Osteocyte (in vitro differentiated cells): ENCODE measurements at regions not wholly inside any gene's neighbourhood (a gene's known extent, or its start where the extent isn't known, plus 50 kb on each side); places are given as distances from the start of the nearest gene placed in this dataset.

Source experiments
- DNase-seq: peaks from one replicate; pipeline ENCODE4 v3.0.0; 2021; ENCODE audit warnings: mixed read lengths; ENCODE audit not compliant: unreplicated experiment; ENCODE audit errors: extremely low spot score
- H3K27ac Mint-ChIP-seq: one replicate; pipeline ENCODE4 v1.8.0; 2021; ENCODE audit warnings: mild to moderate bottlenecking, mixed read lengths; ENCODE audit not compliant: unreplicated experiment
- H3K27me3 Mint-ChIP-seq: one replicate; pipeline ENCODE4 v1.8.0; 2021; ENCODE audit warnings: mixed read lengths; ENCODE audit not compliant: unreplicated experiment
- H3K36me3 Mint-ChIP-seq: one replicate; pipeline ENCODE4 v1.8.0; 2021; ENCODE audit warnings: mixed read lengths; ENCODE audit not compliant: unreplicated experiment
- H3K4me1 Mint-ChIP-seq: one replicate; pipeline ENCODE4 v1.8.0; 2021; ENCODE audit warnings: mixed read lengths; ENCODE audit not compliant: unreplicated experiment
- H3K4me3 Mint-ChIP-seq: one replicate; pipeline ENCODE4 v1.8.0; 2021; ENCODE audit warnings: mild to moderate bottlenecking, moderate library complexity, mixed read lengths; ENCODE audit not compliant: unreplicated experiment
- H3K9me3 Mint-ChIP-seq: one replicate; pipeline ENCODE4 v1.8.0; 2021; ENCODE audit warnings: mixed read lengths; ENCODE audit not compliant: unreplicated experiment
- TF ChIP-seq, protein P1 (sequence below): fragments of 200-600 bp; sonication (generic); IDR thresholded peaks from 2 replicates; pipeline ENCODE4 v1.5.0; 2021; ENCODE audit warnings: antibody characterized with exemption, mild to moderate bottlenecking, moderate library complexity

DNA sequence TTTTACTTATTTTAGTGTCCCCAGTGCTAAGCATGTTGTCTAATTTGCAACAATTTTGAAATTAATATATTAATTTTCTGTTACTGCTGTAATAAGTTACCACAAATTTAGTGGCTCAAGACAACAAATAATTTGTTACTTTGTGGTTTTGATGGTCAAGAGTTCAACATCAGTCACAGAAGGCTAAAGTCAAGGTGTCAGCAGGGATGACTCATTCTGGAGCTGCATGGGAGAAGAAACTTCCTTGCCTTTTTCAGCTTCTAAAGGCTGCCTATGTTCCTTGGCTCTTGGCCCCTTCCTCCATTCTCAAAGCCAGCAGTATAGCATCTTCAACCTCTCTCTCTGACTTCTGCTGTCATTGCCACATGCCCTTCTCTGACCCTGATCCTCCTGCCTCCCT is 271.8 kb downstream of the HLX start:
- Mint-ChIP-seq H3K4me1 (no peaks in the 10 kb centered on the region), H3K9me3 (peaks cover 5% of the 10 kb centered on the region), H3K4me3 (no peak overlapping the region), H3K36me3 (no peaks in the 10 kb centered on the region), H3K27me3 (peaks cover 16% of the 10 kb centered on the region), H3K27ac (no peak overlapping the region)
- no peak for DNase-seq
- TF ChIP-seq, protein P1, sequence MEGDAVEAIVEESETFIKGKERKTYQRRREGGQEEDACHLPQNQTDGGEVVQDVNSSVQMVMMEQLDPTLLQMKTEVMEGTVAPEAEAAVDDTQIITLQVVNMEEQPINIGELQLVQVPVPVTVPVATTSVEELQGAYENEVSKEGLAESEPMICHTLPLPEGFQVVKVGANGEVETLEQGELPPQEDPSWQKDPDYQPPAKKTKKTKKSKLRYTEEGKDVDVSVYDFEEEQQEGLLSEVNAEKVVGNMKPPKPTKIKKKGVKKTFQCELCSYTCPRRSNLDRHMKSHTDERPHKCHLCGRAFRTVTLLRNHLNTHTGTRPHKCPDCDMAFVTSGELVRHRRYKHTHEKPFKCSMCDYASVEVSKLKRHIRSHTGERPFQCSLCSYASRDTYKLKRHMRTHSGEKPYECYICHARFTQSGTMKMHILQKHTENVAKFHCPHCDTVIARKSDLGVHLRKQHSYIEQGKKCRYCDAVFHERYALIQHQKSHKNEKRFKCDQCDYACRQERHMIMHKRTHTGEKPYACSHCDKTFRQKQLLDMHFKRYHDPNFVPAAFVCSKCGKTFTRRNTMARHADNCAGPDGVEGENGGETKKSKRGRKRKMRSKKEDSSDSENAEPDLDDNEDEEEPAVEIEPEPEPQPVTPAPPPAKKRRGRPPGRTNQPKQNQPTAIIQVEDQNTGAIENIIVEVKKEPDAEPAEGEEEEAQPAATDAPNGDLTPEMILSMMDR: no peak

DNA sequence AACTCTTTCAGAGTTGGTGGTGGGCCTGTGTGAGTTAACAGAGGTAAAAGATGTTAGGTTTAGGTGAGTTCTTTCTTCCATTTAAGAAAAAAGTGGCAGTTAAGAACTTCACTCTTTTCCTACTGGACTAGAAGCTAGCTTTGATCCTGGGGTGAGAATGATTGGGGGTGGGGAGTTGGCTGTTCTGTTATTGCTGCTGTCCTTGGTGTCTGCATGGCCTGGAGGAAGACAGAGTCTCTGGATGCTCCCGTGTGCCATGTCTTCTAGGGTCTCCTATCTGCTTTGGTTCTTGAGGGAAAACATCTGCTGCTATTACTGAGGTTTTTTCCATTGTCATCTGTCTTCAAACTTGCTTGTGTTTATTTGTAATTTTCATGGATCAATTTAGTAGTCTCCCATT is 275.7 kb downstream of the HLX start:
- Mint-ChIP-seq H3K27me3 (peaks cover 8% of the 10 kb centered on the region), H3K4me1 (no peaks in the 10 kb centered on the region), H3K9me3 (peaks cover 5% of the 10 kb centered on the region), H3K36me3 (no peaks in the 10 kb centered on the region), H3K4me3 (no peak overlapping the region), H3K27ac (no peak overlapping the region)
- DNase-seq: no peak
- TF ChIP-seq, protein P1: no peak

DNA sequence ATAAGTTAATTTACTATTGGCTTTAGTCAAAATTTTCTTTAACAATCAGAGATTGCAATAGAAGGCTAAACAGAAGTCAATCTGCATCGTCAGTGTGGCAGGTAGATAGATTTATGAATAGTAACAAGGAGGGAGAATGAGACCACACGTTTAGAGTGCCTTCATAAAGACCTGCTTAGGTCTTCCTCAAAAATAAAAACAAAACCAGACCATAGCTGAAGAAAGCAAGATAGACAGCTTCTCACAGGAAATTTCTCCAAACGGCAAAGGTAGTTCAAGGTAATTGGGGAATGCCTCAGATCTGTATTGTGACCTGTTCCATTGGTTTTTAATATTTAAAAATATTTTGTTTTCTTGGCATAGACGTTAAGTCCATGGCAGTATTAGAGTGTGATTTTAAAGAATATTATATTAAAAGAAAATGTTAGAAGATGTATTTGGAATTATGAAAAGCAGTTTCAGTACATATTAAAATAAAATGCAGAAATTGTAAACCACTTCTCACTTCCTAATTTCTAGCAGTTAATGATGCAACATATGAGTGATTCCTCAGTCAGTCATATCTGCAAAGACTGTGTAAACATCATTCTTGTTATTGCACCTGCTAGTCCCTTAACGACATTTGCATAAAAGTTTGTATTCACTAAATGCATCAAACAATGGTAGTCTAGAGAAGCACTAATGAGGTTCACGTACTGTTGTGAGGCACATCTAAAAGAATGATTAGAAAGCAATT is 278.0 kb downstream of the HLX start:
- Mint-ChIP-seq H3K27me3 (peaks cover 11% of the 10 kb centered on the region), H3K4me1 (no peaks in the 10 kb centered on the region), H3K9me3 (no peaks in the 10 kb centered on the region), H3K4me3 (no peak overlapping the region), H3K27ac (no peak overlapping the region), H3K36me3 (no peaks in the 10 kb centered on the region)
- TF ChIP-seq, protein P1: no peak
- no peak for DNase-seq

DNA sequence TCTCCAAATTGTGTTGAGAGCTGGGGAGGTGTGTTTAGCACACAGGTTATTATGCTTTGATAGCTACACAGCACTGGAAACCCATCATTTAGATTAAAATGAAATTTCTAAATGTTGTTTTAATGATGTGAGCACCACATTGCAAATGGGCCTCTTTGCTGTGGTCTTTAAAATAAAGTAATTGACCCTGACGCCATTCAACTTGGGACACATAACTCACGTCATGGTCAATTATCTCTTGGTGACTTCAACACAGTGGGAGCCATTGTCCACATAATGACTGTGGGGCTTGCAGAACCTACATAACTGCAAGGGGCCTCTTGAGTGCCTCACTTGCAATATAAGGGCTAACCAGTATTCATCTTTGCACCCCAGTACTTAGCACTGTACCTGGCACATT is 280.4 kb downstream of the HLX start:
- Mint-ChIP-seq H3K9me3 (no peaks in the 10 kb centered on the region), H3K27me3 (peaks cover 16% of the 10 kb centered on the region), H3K4me1 (peaks cover 2% of the 10 kb centered on the region), H3K4me3 (no peak overlapping the region), H3K36me3 (no peaks in the 10 kb centered on the region), H3K27ac (no peak overlapping the region)
- TF ChIP-seq, protein P1: no peak
- DNase-seq: no peak

DNA sequence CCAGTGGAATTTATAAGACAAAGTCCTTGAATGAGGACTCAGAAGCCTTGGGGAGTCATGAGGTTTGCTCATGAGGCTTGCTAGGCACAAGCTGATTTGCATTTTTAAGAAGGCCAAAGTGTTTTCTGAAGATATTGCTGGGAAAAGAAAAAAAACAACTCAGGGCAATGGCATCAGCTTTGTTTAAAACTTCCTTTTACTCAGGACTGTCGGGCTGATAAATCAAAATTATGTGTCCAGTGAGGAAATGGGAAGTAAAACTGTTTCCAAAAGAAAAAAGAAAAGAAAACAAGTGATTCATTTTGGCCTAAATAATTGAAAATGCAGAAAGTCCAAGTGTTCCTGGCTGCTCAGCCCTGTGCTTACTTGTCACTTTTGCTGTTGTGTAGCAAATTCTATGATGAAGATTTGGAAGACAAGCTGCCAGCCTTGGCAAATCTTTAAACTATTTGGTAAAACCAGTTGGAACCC is 282.4 kb downstream of the HLX start:
- Mint-ChIP-seq H3K27ac (no peak overlapping the region), H3K36me3 (no peaks in the 10 kb centered on the region), H3K9me3 (no peaks in the 10 kb centered on the region), H3K4me1 (peaks cover 2% of the 10 kb centered on the region), H3K4me3 (no peak overlapping the region), H3K27me3 (peaks cover 16% of the 10 kb centered on the region)
- TF ChIP-seq, protein P1: no peak
- DNase-seq: no peak
